NCI-H2171 treated with DMSO at 0.1 percent for 48 hours (cell line): ENCODE measurements at regions not wholly inside any gene's neighbourhood (a gene's known extent, or its start where the extent isn't known, plus 50 kb on each side); places are given as distances from the start of the nearest gene placed in this dataset.

ENCODE experiments used
- DNase-seq: peaks from one replicate; lab custom pipeline; 2025; lab: John Stamatoyannopoulos, UW

DNA sequence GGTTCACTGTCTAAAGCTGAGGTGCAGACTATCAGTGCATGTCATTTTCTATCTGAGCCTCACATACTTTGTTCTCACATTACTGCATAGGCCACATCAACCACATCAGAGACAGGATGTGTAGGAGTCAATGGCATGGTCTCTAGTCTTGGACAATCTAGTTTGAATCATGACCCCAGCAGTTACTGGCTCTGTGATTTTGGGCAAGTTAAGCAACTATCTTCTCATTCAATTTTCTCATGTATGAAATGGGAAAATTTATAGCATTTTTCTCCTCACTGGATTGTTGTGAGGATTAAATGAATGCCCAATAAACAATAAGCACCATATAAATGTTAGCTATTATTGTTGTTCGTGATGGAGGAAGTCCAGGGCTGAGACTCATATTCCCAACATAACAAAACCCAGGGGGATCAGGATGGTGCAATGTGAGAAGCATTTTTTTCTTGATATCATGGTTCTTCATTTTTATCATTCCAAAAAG lies 432.6 kb downstream of the LRIG3 start:
- DNase-seq, result no peak

GRCh38 chr12:58489394-58489793 lies 430.9 kb downstream of the LRIG3 start:
- DNase-seq, result no peak

GRCh38 chr12:58491306-58491705 lies 429.0 kb downstream of the LRIG3 start:
- DNase-seq, result no peak

DNA sequence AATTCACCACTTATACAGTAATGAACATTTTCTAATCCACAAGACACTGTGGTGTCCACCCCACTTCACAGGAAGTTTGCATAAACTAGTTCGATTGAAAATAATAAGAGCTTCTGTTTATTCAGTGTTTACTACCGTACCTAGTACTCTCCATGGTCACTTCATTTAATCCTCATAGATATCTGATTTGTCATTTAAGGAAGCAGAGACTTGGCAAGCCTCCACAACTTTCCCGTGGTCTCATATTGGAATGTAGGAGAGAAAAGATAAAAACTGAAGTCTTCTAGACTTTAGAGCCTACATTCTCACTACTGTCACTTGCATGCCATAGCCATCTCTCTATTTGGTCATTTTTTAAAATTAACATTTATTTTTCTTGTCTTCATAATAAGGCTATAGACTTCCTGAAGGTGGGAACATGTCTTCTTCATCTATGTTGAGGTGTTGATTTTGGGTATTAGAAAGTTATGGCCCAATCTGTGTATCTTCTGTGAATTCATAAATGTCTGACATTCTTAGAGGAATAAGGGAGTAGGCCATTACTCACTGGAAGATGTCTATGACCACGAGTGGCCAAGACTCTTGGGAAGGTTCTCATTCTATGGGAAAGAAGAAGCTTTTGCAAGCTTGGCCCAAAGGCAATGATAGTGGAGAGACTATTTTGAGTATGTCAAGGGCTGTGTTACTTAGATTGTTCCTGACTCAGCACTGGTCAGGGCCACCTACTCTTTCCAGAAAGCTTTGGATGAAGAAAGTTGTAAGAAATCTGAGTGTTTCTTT lies 423.7 kb downstream of the LRIG3 start:
- no peak for DNase-seq

GRCh38 chr12:58500399-58500798 lies 419.9 kb downstream of the LRIG3 start:
- DNase-seq, result peak; percentile 51

- DNase-seq, result peak; percentile 93
These were observed 418.1 kb downstream of the LRIG3 start for GRCh38 chr12:58502226-58502625.

DNA sequence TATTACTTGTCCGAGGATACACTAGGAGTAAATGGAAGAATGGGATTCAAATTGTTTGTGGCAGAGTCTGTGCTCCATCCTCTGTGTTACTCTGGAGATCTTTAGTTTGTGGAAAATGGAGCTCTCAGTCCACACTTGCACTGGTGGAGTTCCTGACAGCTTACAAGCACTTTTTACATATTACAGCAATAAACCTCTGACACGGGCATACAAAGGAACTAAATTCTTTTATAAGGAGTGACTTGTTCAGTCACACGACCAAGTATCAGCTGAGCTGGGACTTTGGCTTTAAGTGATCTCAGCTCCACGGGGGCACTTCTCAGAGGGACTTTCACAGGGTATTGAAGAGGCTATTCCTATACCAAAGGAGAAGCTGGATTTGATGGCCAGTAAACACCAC lies 417.5 kb downstream of the LRIG3 start:
- peak; percentile 58 for DNase-seq

- no peak for DNase-seq
These were observed 416.6 kb downstream of the LRIG3 start for GRCh38 chr12:58503731-58504130.

- DNase-seq, result peak; percentile 51
These were observed 416.0 kb downstream of the LRIG3 start for GRCh38 chr12:58504143-58504938.

GRCh38 chr12:58509116-58509885 lies 411.0 kb downstream of the LRIG3 start:
- DNase-seq, result no peak

- DNase-seq, result no peak
These were observed 406.9 kb downstream of the LRIG3 start for GRCh38 chr12:58513301-58513834.

GRCh38 chr12:58513852-58514251 lies 406.5 kb downstream of the LRIG3 start:
- DNase-seq, result no peak

DNA sequence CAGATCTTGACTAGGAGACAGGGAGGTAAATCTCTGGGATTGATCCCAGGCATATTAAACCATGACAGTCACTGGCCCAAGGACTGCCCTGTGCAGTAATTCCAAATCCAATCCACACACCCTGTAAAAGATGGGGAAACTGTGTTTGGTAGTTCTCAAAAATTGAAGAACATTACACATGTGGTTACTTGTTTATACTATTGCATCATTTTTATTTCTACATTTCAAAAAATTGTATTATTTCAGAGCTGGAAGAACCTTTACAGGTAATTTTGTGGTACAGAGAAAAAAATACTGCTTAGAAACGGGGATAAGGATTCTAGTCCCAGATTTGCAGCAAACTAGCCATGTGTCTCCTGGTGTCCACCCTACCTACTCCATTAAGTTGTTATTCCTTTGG lies 400.5 kb downstream of the LRIG3 start:
- no peak for DNase-seq

DNA sequence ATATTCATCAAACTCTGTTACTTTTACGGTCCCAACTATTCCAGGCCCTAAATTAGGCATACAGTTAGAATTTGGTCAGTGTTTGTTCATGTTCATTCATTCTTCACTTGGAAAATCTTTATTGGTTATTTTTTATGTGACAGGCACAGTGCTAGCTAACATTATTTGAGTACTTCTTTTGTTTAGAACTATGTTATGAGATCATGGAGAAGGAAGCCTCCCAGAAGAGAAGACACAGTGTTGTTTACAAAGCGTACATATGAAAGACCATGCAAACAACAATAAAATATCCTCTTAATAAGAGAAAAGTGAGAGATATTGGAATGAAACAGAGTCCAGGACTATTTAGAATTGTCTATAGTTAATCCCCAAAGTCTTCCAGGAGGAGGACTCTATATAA lies 399.2 kb downstream of the LRIG3 start:
- no peak for DNase-seq

DNA sequence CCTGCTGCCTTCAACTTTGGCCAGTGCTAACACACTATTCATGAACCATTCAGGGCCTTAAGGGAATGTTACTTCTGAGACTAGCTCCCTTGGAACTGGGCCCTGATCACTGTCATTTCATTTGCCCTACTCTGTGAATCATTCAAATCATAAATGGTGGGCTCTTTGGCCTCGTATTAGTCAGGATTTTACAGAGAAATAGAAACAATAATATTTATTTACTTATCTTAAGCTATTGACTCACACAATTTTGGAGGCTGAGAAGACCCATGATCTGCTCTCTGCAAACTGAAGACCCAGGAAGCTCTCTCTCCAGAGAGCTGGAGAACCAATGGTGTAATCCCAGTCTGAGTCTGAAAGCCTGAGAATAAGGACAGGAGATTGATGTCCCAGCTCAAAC lies 398.5 kb downstream of the LRIG3 start:
- DNase-seq, result no peak

DNA sequence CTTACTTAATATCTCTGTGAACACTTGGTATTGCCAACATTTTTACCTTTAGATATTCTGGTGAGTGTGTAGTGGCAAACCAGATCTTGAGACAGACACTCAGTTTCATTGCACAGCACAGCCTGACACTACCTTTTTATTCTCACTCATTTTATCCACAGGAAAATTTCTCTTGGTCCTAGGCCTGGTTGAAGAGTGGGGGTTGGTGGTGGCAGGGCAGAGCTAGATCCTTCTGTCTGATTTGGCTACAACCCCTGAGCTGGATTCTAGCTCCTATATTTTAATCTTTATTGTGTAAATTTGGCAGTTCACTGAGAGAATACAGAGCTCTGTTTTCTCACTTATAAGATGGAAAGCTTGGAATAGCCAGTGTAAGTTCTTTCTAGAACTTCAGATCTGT lies 396.9 kb downstream of the LRIG3 start:
- DNase-seq, result no peak

DNA sequence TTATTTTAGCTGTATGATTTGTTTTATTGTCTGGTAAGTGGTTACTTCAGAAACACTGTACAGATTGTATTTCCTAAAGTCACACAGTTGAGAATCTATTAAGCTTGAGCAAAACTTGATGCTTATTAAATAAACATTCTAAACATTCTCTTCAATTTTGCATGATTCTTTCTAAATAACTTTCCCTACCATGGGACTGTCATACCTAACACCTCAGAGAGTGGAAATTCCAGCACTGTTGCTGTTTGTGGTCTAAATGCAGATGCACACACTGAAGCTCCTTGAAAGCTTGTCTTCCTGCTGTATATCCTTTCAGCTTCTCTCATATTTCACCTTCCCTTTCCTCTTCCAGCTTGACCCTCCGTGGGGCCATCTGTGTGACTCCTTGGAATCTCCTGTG lies 392.0 kb downstream of the LRIG3 start:
- DNase-seq, result no peak

- no peak for DNase-seq
These were observed 391.1 kb downstream of the LRIG3 start for GRCh38 chr12:58529114-58529665.

GRCh38 chr12:58529897-58530741 lies 390.2 kb downstream of the LRIG3 start:
- DNase-seq, result no peak

DNA sequence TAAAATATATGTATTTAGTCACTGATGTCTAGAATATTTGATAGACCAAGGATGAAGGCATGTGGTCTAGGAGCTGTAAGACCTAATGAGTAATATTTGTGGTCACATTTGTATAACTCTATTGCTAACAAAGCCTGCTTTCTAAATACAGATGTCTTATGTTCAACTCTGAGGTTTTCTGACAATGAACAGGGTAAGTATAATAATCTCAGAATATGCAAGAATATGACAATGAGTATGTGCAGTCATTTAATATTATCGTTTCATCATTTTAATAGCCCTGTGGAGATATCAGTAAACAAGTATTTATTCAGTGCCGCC lies 389.6 kb downstream of the LRIG3 start:
- DNase-seq, result no peak
